Neural progenitor cell (in vitro differentiated cells): ENCODE measurements at regions not wholly inside any gene's neighbourhood (a gene's known extent, or its start where the extent isn't known, plus 50 kb on each side); places are given as distances from the start of the nearest gene placed in this dataset.

ENCODE experiments used
- CTCF ChIP-seq: fragments of 200-600 bp; sonication (generic); IDR thresholded peaks from 2 replicates; pipeline ENCODE4 v1.5.1; 2017; ENCODE audit warnings: antibody characterized with exemption, mild to moderate bottlenecking
- EZH2phosphoT487 ChIP-seq: fragments of 200-600 bp; sonication (generic); IDR thresholded peaks from 2 replicates; pipeline ENCODE4 v1.6.1; 2017; ENCODE audit warnings: antibody characterized with exemption

GRCh38 chr4:140237616-140238350, 83.8 kb upstream of the MAML3 start:
- TF ChIP-seq CTCF (no peak), EZH2phosphoT487 (no peak)
